IPS-20b (cell line): ENCODE measurements at regions not wholly inside any gene's neighbourhood (a gene's known extent, or its start where the extent isn't known, plus 50 kb on each side); places are given as distances from the start of the nearest gene placed in this dataset.

ENCODE experiments used
- H3K27ac ChIP-seq: one replicate; pipeline ENCODE4 v1.5.1; 2013; ENCODE audit warnings: low read length
- H3K27me3 ChIP-seq: 2 replicates; pipeline ENCODE4 v1.6.1; 2013; ENCODE audit warnings: mild to moderate bottlenecking, low read length, inconsistent platforms; ENCODE audit not compliant: insufficient read depth
- H3K36me3 ChIP-seq: 2 replicates; pipeline ENCODE4 v1.6.1; 2013; ENCODE audit warnings: low read depth, mild to moderate bottlenecking, inconsistent platforms, low read length, moderate library complexity; ENCODE audit not compliant: insufficient read depth
- H3K4me1 ChIP-seq: 2 replicates; pipeline ENCODE4 v1.6.1; 2013; ENCODE audit warnings: mild to moderate bottlenecking, control low read depth, inconsistent platforms, low read length, moderate library complexity; ENCODE audit not compliant: insufficient read depth
- H3K4me3 ChIP-seq: 2 replicates; pipeline ENCODE4 v1.5.1; 2013; ENCODE audit warnings: mild to moderate bottlenecking, low read length, inconsistent platforms
- H3K9ac ChIP-seq: 2 replicates; pipeline ENCODE4 v1.6.1; 2013; ENCODE audit warnings: low read depth, mild to moderate bottlenecking, inconsistent platforms, low read length, moderate library complexity
- H3K9me3 ChIP-seq: 2 replicates; pipeline ENCODE4 v1.6.1; 2013; ENCODE audit warnings: mild to moderate bottlenecking, low read depth, low read length, inconsistent platforms; ENCODE audit not compliant: insufficient read depth

- no peaks in the 10 kb centered on the region for H3K4me1 ChIP-seq
- H3K9ac ChIP-seq, result no peak overlapping the region
- H3K27me3 ChIP-seq, result no peaks in the 10 kb centered on the region
- no peak overlapping the region for H3K4me3 ChIP-seq
- no peaks in the 10 kb centered on the region for H3K9me3 ChIP-seq
- H3K36me3 ChIP-seq, result no peaks in the 10 kb centered on the region
- no peak overlapping the region for H3K27ac ChIP-seq
These were observed 904.5 kb downstream of the GRIK2 start for GRCh38 chr6:102298051-102298450.
